NCI-H345 treated with DMSO at 0.1 percent for 48 hours (cell line): ENCODE measurements at regions not wholly inside any gene's neighbourhood (a gene's known extent, or its start where the extent isn't known, plus 50 kb on each side); places are given as distances from the start of the nearest gene placed in this dataset.
"Not testable (repeated sequence)": the region's sequence is repeated elsewhere in the genome, so short reads cannot be mapped to it uniquely, and the experiment has no call there.

Experiments
- DNase-seq: peaks from one replicate; lab custom pipeline; 2025; ENCODE audit not compliant: unreplicated experiment; lab: John Stamatoyannopoulos, UW

DNA sequence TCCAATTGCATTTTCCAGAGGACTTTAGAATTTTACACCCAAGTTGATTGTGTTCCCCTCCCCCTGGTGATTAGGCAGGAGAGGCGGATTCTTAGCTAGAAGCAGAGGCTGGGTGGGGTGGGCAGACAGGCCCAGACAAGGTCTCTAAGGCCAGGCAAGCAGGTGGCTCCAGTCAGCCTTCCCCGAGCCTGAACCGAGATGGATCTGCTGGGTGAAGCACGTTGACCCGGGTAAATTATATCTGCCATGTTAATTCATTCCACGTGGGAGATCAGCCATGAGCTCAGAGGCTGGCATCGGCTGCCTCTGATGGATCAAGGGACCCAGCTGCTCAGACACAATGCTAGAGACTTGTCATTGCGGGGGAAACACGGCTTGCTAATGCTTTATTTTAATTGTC, 159.5 kb upstream of the MAFB start:
- no peak for DNase-seq

DNA sequence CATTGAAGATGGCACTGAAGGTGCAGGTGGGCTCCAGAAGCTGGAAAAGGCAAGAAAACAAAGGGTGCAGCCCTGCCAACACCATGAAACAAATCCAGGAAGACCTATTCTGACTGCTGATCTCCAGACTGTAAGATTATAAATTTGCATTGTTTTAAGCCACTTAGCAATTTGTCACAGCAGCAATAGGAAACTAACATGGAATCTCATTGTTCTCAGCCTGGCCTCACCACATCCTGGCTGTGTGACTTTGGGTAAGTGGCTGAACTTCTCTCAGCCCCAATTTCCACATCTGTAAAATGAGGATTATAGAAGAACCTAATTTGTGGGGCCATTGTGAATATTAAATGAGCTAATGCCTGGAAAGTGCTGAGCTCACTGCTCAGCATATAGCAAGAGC, 160.4 kb upstream of the MAFB start:
- no peak for DNase-seq

DNA sequence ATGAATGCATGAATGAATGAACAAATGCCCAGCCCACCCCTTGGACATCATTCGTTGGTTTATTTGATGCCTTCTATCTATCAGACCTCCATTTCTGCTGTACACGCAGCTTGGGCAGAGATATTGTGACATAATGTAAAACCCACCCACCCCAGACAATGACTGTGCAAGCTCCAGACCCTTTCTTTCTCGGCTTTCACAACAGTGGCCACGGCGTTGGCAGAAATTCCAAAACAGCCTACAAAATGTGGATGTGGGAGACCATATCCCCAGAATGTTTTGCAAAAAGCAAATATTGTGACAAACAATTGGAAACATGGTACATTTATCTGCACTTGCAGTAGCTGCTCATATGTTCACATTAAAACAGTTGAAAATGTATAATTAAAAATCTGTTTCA, 162.0 kb upstream of the MAFB start:
- no peak for DNase-seq

DNA sequence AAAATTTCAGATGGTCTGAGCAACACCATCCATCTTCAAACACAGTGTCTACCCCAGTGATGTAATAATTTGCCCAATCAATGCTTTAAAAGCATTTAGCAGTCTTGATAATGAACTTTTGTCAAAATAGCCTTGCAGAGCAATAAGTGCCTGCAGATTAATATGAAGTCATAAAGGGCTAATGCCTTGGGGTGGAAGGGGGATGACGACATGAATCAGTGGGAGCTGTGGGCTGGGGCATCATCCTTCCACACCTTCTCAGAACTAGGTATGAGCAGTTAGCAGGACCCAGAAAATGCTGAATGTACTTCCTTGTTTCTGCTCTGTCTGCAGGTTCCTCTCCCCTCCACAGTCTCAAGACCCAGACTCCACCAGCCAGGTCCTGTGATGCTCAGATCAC, 166.2 kb upstream of the MAFB start:
- no peak for DNase-seq

DNA sequence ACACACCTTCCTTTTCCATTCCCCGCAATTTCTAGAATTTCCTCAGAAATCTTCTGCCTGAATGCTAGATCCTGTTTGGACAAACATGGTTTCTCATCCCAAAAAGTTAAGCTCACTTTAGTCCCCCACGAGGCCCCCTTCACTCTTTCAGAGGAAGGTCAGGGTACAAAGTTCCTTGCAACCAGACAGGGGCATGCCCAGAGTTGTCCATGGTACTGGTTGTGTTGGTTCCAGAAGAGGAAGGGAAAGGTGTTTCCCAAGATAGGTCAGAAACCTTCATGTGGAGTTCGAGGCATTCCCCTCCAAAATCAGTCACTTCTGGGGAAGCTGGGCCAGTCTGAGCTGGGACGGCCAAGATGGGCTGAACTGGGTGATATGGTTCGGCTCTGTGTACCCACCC, 167.6 kb upstream of the MAFB start:
- DNase-seq, result no peak

DNA sequence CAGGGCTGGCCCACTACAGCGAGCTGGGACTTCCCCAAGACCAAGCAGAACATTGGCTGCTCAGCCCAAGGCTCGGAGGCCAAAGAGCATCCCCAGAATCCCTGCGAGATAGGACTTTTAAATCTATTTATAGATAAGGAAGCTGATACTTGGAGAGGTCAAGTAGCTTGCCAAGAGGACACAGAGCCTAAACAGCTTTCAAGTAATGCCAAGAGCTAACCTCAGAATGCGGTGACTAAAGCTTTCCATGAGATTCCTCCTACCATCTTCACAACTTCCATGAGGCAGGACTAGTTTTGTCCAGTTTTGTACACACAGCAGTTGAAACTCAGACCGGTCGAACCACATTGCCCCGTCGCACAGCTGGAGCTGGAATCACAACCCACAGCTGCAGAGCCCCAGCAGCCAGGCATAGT, 168.1 kb upstream of the TOP1 start:
- DNase-seq, result no peak

DNA sequence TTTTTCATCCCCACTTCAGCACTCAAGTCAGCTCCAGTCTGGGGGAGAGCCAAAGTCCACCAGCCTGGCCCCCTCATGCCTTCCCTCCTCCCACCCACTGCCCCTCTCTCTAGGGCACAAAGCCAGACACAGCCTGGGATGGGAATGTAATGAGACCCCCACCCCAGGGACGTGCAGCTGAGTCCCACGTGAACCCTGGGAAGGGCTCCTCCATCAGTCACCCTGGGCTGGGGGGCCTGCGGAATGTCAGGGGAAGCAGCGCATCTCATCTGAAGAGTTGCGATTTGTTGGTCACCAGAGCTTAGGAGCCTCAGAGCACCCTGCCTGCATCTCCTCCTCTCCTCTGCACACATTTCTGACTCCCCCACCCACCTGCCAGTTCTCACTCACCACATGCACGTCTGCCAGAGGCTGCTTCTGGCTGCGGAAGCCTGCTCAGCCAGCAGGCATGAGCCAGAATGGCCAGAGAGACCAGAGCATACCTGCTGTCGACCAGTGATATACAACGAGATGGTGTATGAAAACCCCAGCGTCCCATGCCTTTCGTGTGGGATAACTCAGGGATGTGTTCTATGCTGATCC, 167.1 kb upstream of the TOP1 start:
- no peak for DNase-seq

DNA sequence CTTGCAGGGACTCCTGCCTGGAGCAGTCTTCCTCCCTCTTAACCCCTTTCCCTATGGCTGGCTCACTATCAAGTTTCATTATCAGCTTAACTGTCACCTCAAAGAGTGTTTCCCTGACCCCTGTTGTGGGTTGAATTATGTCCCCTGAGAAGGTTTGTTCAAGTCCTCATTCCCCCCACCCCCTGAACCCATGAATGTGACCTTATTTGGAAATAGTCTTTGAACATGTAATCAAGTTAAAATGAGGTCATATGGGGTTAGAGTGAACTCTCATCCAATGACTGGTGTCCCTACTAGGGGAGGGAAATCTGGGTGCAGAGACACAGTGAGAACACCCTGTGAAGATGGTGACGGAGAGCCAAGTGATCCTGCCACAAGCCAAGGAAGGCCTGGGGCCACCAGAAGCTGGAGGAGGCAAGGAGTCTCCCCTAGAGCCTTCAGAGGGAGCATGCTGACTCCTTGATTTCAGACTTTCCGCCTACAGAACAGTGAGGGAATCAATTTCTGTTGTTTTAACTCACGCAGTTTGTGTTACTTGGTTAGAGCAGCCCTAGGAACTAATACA, 165.2 kb upstream of the TOP1 start:
- no peak for DNase-seq

DNA sequence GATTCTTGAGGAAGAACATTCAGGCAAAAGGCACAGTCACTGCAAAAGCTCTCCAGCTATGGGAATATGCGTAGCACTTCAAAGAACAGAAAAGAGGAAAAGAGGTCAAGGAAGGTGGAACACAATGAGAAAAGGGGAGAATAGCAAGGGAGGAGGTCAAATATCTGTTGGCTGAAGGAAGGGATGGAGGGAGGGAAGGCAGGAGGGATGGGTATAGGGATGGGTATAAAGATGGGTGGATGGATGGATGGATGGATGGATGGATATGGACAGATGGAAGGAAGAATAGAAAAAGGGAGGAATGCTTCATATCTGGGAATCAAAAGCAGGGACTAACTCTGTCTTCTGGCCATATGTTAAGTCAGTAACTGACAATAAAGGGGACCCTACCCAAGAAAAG, 164.2 kb upstream of the TOP1 start:
- DNase-seq, result no peak

DNA sequence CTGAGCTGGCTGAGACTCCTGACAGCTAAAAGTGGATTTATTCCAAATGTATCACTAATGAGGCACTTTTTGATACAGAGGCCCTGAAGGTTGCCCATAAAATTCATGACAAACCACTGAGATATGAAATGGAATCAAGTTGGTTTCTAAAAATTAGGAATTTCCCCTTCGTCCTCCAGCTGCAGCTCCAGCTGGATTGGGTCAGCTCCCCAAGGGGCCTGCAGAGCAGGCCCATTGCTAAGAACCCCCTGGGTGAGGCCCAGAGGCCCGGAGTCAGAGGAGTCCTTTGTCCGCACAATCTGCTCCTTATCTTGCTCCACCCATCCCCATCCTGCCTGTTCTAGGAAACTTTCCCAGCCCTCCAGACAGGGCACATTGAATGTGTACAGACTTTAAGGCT, 163.5 kb upstream of the TOP1 start:
- DNase-seq, result no peak

DNA sequence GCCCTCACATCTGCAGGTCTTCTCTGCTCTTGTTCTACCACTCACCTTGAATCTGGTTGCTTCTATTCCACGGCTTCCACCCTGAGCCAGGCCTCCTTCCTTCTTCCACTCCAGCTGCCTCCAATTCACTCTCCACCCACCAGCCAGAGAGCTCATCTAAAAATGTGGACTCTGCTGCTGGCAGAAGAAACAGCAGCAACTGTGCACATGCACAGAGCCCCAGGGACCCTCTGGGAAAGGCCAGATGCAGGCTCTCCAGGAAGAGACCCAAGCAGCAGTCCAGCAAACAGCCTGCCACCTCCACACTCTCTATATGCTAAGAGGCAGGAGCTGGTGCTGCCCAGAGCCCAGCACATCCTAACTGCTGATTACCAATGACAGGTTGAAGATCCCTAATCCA, 162.6 kb upstream of the TOP1 start:
- no peak for DNase-seq

DNA sequence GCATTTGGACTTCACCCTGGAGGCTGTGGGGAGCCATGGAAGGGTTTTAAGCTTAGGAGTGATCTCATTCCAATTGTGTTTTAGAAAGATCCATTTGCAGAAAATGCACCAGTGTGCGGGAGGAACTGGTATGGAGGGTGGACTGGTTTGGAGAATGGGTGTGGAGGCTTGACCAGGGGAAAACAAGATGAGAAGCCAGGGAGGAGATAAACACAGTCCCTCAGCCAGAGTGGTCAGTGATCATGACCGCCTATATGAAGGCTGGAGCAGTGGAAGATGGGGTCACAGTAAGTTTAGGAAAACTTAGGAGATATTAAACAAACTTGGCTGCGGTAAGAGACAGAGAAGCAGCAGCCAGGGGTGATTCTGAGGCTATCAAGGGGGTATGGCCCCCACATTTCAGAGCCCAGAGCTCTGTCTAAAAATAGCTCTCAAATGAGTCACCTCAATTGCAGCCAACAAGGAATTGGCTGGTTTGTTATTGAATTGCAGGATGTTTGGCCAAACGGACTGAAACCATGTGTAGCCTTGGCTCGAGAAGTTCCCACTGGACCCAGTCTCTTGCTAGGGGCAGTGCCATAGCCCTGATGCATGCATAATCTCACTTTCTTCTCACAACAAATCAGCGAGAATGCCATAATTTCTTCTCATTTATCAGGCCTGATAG, 159.9 kb upstream of the TOP1 start:
- no peak for DNase-seq

DNA sequence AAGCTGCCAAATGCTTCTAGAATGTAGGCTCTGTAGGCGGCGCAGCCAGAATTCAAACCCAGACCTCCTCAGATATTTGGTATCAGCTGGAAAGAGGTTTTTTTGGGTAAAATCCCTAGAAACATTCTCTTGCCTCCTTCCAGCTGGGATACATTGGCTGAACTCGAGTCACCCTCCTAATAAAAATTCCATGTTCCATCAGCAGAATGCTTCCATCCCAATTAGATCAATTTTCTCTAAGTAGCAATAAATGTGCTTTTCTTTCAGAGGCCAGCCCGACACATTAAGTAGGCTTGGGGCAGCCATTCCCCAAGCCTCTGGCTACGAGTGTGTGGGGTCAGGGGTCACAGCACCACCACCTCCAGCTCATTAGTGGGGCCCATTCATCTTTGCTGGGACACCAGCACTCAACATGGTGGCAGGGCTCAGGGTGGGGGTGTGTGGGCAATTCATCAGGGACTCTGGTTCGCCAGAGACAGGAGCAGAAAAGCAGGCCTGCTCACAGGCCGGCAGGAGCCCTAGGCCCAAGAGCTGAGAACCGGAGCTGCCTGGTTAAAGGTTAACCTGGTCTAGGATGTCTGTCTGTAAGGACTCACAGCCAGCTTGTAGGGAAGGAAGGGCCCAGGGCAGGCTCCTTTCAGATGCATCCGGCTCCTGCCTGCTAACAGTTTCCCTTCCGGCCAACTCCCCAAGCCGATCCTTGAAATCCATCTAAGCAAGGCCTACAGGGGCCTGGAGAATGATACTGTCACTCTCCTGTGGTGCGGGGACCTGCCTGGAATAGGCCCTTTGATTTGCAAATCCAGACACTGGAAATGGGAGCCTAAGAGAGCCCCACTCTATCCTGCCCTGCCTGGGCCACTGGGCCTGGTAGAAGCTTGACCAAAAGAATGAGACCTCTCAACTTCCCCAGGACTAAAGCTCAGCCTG, 159.1 kb upstream of the TOP1 start:
- no peak for DNase-seq

DNA sequence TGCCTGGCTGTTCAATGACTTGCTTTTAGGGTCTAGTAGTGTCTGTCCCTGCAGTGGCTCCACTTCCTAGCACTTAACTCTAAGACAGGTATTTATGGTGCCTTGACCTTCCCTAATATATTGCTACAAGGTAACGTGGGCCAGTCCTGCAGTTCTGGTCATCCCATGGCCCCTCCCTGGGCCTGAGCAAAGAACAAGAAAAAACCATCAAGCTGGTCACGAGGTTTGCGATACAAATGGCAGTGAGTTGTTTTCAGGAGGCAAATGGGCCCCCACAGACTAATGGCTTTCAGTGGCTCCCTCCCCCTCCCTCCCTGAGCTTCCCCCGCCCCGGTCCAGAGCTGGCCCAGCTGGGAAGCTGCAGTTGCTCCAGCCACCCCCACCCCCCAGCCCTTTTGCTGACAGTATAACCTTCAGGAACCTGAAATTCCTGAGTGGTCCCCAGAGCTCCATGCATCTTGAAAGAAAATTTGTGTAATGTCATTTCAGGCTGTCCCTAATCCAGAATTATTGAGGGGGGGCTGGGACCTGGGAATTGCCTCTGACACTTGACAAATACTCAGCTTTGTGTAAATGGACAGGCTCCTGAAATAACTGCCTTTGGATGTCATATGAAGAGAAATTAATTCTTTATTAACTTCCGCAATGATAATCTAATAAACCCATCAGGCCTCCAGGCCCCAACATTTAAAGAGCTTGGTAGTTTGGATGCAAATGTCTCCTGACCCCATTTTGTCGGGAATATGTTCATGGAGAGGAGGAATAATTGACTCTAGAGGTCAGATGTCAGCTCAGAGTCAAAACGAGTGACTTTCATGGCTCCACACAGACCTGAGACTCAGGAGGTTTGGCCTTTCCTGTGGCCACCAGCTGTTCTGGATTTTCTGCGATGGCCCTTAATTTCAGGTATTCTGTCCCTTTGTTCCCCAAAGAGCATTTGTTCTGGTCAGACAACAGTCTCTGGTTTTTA, 153.2 kb upstream of the TOP1 start:
- no peak for DNase-seq

DNA sequence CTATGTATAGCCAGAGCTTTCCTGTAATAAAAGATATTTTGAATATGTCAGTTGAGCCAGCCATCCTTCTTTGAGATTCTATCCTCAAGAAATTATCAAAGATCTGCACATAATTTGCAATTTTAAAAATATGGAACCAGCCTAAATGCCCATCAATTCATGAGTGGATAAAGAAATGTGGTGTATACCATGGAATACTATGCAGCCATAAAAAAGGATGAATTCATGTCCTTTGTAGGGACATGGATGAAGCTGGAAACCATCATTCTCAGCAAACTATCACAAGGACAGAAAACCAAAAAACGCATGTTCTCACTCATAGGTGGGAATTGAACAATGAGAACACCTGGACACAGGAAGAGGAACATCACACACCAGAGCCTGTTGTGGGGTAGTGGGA, 150.5 kb upstream of the TOP1 start:
- not testable (repeated sequence) for DNase-seq

DNA sequence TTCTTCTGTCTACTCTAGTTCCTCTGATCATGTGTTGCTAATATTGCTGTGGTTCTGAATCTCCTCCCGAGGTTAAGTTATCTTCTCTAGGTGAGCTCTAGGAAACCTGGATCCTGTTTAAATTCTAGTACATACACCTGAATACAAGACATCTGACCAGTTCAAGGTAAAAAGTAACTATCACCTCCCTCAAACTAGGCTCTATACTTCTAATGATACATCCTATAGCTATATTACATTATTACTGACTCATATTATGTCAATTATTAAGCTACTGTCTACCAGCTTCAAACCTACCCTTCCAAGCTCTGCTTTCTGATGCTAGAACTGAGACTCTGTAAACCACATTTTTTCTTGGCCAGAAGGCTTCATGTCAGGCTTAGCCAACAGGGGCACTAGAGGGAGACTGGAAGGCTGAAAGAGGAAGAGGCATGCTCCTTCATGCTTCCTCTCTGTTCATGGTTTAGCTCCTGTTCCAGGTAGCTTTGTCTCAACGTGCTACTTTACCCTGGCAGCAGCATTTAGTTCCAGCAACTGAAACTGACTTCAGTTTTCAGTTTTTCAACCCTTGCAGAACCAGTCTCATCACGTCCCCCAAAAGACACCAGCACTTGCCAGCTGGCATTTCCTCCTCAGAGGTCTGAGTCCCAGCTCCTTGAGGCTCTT, 148.4 kb upstream of the TOP1 start:
- no peak for DNase-seq

DNA sequence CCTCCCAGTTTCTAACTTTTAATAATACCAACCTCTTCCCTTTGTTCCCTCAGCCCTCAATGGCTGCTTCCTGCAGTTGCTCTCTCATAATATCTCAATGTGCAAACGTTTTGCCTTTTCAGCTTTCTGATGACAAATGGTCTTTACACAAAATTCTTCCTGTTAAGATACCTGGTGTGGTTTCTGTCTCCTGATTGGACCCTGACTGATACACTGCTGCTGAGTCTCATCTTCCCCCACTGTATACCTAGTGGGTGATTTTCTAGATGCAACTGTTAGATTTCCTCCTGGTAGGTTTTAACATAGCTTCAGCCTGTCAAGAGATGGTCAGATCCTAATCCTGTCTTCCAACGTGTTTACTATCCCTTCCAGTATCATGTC, 147.9 kb upstream of the TOP1 start:
- DNase-seq, result no peak

DNA sequence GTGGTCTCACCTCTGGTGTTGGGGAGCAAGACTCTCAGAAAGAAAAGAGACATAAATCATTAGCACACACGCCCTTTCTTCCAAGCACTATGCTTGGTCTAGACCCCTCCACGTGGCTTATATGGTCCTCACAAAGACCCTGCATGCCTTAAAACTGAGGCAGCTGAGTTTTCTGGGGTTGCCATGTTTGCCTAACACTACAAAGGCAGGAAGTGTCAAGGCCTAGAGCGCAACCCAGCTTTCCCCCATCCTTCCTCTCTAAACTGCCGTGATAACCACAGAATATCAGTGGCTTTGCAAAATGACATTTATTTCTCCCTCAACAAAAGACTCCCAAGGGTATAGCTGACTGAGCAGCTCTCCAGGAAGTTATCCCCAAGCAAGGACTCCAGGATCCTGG, 146.5 kb upstream of the TOP1 start:
- DNase-seq, result no peak

DNA sequence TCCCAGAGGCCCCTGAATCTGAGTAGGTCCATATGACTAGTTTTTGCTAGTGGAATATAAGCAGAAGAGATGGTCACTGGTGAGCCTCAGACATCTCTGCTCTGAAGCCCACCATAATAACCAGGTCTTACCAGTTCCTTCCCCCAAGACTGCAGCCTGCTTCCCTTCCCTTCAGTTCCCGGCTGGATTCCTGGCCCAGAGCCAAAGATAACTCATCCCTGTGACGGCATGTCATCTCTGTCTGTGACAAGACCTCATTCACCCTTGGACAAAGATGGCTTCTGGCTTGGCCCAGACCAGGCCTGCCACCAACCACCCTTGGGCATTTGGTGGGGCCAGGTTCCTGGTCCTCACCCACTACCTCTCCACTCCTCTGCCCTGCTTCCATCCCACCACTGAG, 145.5 kb upstream of the TOP1 start:
- no peak for DNase-seq

DNA sequence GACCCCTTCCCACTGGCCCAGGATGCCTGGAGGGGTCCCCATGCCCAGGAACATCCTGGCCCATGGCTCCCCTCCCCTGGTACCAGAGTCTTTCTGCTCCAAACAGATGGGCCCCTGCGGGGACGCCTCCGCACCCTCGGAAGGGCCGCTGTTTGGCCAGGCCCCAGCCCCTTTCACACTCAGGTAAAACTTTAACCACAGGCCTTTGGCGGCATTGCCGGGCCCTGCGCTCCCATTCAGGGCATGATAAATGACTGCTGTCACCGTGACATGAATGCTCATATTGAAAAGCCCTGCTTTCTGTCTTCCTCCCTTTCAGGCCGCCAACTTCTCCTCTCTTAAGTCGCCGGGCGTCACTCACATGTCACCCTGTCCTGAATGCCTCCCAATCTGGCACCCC, 141.5 kb upstream of the TOP1 start:
- DNase-seq, result no peak
